B cell (primary cell): ENCODE measurements at regions not wholly inside any gene's neighbourhood (a gene's known extent, or its start where the extent isn't known, plus 50 kb on each side); places are given as distances from the start of the nearest gene placed in this dataset.

Experiments used
- CTCF ChIP-seq: fragments of 200-600 bp; IDR thresholded peaks from one replicate; pipeline ENCODE4 v1.8.0; 2022; ENCODE audit warnings: antibody characterized with exemption, mild to moderate bottlenecking
- EZH2 ChIP-seq: IDR thresholded peaks from 2 replicates; pipeline ENCODE4 v1.6.1; 2012; ENCODE audit warnings: borderline replicate concordance, low read depth, mild to moderate bottlenecking, moderate library complexity, low read length; ENCODE audit not compliant: insufficient read depth, poor library complexity, severe bottlenecking

GRCh38 chr1:29912425-29912824 is 676.1 kb downstream of the PTPRU start:
- TF ChIP-seq CTCF (no peak), EZH2 (no peak)
